GM18519 (cell line): ENCODE measurements at regions not wholly inside any gene's neighbourhood (a gene's known extent, or its start where the extent isn't known, plus 50 kb on each side); places are given as distances from the start of the nearest gene placed in this dataset.
"Not testable (repeated sequence)": the region's sequence is repeated elsewhere in the genome, so short reads cannot be mapped to it uniquely, and the experiment has no call there.

ENCODE experiments used
- ATAC-seq: cut with Tn5 transposase; IDR thresholded peaks from one replicate; pipeline ENCODE4 v1.9.1; 2021; ENCODE audit warnings: mild to moderate bottlenecking, moderate library complexity; ENCODE audit not compliant: unreplicated experiment, low FRiP score

- no peak for ATAC-seq
These were observed 311.6 kb downstream of the NUF2 start for GRCh38 chr1:163633366-163633765.

GRCh38 chr1:163645676-163646075 lies 323.9 kb downstream of the NUF2 start:
- ATAC-seq = not testable (repeated sequence)

- ATAC-seq = no peak
These were observed 328.9 kb downstream of the NUF2 start for GRCh38 chr1:163650624-163651023.

- ATAC-seq = no peak
These were observed 330.7 kb downstream of the NUF2 start for GRCh38 chr1:163652441-163652840.

GRCh38 chr1:163655565-163655964 lies 333.8 kb downstream of the NUF2 start:
- no peak for ATAC-seq

GRCh38 chr1:163656095-163656759 lies 334.5 kb downstream of the NUF2 start:
- no peak for ATAC-seq

GRCh38 chr1:163657719-163658118 lies 336.0 kb downstream of the NUF2 start:
- ATAC-seq = no peak

GRCh38 chr1:163661391-163661790 lies 339.6 kb downstream of the NUF2 start:
- ATAC-seq = no peak

GRCh38 chr1:163664671-163665335 lies 343.0 kb downstream of the NUF2 start:
- no peak for ATAC-seq

- no peak for ATAC-seq
These were observed 346.7 kb downstream of the NUF2 start for GRCh38 chr1:163668472-163668871.

- no peak for ATAC-seq
These were observed 349.4 kb downstream of the NUF2 start for GRCh38 chr1:163670989-163671757.

GRCh38 chr1:163672976-163673758 lies 351.4 kb downstream of the NUF2 start:
- no peak for ATAC-seq

GRCh38 chr1:163673759-163674151 lies 352.0 kb downstream of the NUF2 start:
- no peak for ATAC-seq

- ATAC-seq = no peak
These were observed 352.5 kb downstream of the NUF2 start for GRCh38 chr1:163674236-163674635.

GRCh38 chr1:163684785-163685184 lies 363.0 kb downstream of the NUF2 start:
- no peak for ATAC-seq

- no peak for ATAC-seq
These were observed 370.5 kb downstream of the NUF2 start for GRCh38 chr1:163692266-163692665.

- ATAC-seq = peak; percentile 94
These were observed 375.4 kb downstream of the NUF2 start for GRCh38 chr1:163697137-163697536.

GRCh38 chr1:163701783-163702374 lies 380.1 kb downstream of the NUF2 start:
- no peak for ATAC-seq

GRCh38 chr1:163703794-163704193 lies 382.0 kb downstream of the NUF2 start:
- no peak for ATAC-seq

GRCh38 chr1:163706915-163707314 lies 385.2 kb downstream of the NUF2 start:
- ATAC-seq = no peak
